Calu3 (cell line): ENCODE measurements at regions not wholly inside any gene's neighbourhood (a gene's known extent, or its start where the extent isn't known, plus 50 kb on each side); places are given as distances from the start of the nearest gene placed in this dataset.

ENCODE experiments used
- BruUV-seq: library from RNA; stranded (reverse); fragments of 400-500 nt; replicated peaks from 2 replicates; lab custom pipeline; 2021; lab: Mats Ljungman, UMichigan
- CTCF ChIA-PET: fragments of 300-600 bp; sonication (Branson Sonifier 250); formaldehyde crosslinking; loops from one replicate; lab custom pipeline; 2022; ENCODE audit warnings: antibody characterized with exemption; lab: Charles Lee
- DNase-seq: peaks from one replicate; pipeline ENCODE4 v3.0.0; 2022
- H3K27ac Mint-ChIP-seq: one replicate; pipeline ENCODE4 v1.8.0; 2022; ENCODE audit warnings: mixed read lengths; ENCODE audit not compliant: unreplicated experiment
- H3K27me3 Mint-ChIP-seq: one replicate; pipeline ENCODE4 v1.8.0; 2022; ENCODE audit warnings: mixed read lengths; ENCODE audit not compliant: unreplicated experiment
- H3K36me3 Mint-ChIP-seq: one replicate; pipeline ENCODE4 v1.8.0; 2022; ENCODE audit warnings: mild to moderate bottlenecking, moderate library complexity, mixed read lengths; ENCODE audit not compliant: insufficient read depth, unreplicated experiment
- H3K4me1 Mint-ChIP-seq: one replicate; pipeline ENCODE4 v1.8.0; 2022; ENCODE audit warnings: mild to moderate bottlenecking, low read depth, mixed read lengths; ENCODE audit not compliant: unreplicated experiment
- H3K4me3 Mint-ChIP-seq: one replicate; pipeline ENCODE4 v1.8.0; 2022; ENCODE audit warnings: mild to moderate bottlenecking, low read depth, moderate library complexity, mixed read lengths; ENCODE audit not compliant: unreplicated experiment
- H3K9me3 Mint-ChIP-seq: one replicate; pipeline ENCODE4 v1.8.0; 2022; ENCODE audit warnings: low read depth, mixed read lengths; ENCODE audit not compliant: unreplicated experiment
- intact Hi-C: fragments of 100-400 bp; cut with micrococcal nuclease; formaldehyde crosslinking; loops from one replicate; pipeline ENCODE4 v1.10.0; 2022; ENCODE audit not compliant: unreplicated experiment
- TF ChIP-seq, protein P1 (sequence below): fragments of 200-600 bp; IDR thresholded peaks from one replicate; pipeline ENCODE4 v1.8.0; 2022; ENCODE audit warnings: antibody characterized with exemption; ENCODE audit not compliant: unreplicated experiment

GRCh38 chr1:208541225-208541855, 297.2 kb upstream of the PLXNA2 start:
- H3K36me3 Mint-ChIP-seq = no peaks in the 10 kb centered on the region
- TF ChIP-seq, protein P1, sequence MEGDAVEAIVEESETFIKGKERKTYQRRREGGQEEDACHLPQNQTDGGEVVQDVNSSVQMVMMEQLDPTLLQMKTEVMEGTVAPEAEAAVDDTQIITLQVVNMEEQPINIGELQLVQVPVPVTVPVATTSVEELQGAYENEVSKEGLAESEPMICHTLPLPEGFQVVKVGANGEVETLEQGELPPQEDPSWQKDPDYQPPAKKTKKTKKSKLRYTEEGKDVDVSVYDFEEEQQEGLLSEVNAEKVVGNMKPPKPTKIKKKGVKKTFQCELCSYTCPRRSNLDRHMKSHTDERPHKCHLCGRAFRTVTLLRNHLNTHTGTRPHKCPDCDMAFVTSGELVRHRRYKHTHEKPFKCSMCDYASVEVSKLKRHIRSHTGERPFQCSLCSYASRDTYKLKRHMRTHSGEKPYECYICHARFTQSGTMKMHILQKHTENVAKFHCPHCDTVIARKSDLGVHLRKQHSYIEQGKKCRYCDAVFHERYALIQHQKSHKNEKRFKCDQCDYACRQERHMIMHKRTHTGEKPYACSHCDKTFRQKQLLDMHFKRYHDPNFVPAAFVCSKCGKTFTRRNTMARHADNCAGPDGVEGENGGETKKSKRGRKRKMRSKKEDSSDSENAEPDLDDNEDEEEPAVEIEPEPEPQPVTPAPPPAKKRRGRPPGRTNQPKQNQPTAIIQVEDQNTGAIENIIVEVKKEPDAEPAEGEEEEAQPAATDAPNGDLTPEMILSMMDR = no peak
- CTCF ChIA-PET = no interaction called here
- no peaks in the 10 kb centered on the region for H3K9me3 Mint-ChIP-seq
- no peaks in the 10 kb centered on the region for H3K4me1 Mint-ChIP-seq
- no peak overlapping the region for H3K4me3 Mint-ChIP-seq
- no peak overlapping the region for H3K27ac Mint-ChIP-seq
- peaks cover 81% of the 10 kb centered on the region for H3K27me3 Mint-ChIP-seq
- BruUV-seq = no TSS peak
- intact Hi-C loops = no loop called here
- DNase-seq = no peak

DNA sequence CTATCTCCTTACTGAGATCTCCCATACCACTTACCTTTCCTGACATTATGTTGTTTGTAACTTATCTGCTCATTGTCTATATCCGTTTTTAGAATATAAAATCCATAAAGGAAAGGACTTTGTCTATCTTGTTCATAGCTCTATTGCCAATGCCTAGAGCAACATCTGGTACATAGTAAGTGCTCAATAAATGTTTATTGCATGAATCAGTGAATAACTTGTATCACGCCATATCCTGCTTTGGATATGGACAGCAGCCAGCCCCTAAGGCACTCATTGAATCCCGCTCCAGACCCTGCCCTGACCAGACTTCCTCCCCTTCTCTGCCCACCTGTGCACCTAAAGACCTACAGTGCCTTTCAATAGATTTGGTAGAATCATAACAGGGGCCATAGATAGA, 298.1 kb upstream of the PLXNA2 start:
- Mint-ChIP-seq H3K4me3 (no peak overlapping the region), H3K4me1 (no peaks in the 10 kb centered on the region), H3K36me3 (no peaks in the 10 kb centered on the region), H3K27me3 (peaks cover 71% of the 10 kb centered on the region), H3K9me3 (no peaks in the 10 kb centered on the region), H3K27ac (no peak overlapping the region)
- no peak for DNase-seq
- CTCF ChIA-PET = no interaction called here
- intact Hi-C loops = no loop called here
- no TSS peak for BruUV-seq
- TF ChIP-seq, protein P1 = no peak

GRCh38 chr1:208544053-208544452, 299.9 kb upstream of the PLXNA2 start:
- Mint-ChIP-seq H3K9me3 (no peaks in the 10 kb centered on the region), H3K36me3 (no peaks in the 10 kb centered on the region), H3K4me3 (no peak overlapping the region), H3K27me3 (peaks cover 54% of the 10 kb centered on the region), H3K27ac (no peak overlapping the region), H3K4me1 (no peaks in the 10 kb centered on the region)
- DNase-seq = no peak
- no TSS peak for BruUV-seq
- TF ChIP-seq, protein P1 = no peak
- intact Hi-C loops = no loop called here
- CTCF ChIA-PET = interaction anchor here (0.6 kb wide), 1 partner anchor 805 kb away, joined by 8 read pairs; no protein-coding TSS in a partner anchor

DNA sequence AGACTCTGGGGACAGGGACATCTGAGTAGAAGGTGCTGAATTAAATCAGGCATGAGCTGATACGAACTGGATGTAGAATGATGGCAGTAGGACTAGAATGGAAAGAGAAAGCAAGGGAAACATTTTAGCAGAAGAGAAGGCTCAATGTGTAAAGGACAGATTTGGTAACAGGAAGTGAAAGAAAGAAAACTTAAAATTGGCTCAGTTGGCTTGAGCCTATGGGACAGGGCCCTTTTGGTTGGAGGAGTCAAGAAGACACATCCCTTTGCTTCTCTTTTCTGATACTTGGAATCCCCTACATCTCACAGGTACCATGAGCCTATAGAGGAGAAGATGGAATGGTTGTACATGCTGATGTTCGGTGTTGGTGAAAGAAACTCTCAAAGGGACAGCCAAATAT, 300.6 kb upstream of the PLXNA2 start:
- no TSS peak for BruUV-seq
- H3K4me3 Mint-ChIP-seq = no peak overlapping the region
- H3K4me1 Mint-ChIP-seq = no peaks in the 10 kb centered on the region
- intact Hi-C loops = no loop called here
- CTCF ChIA-PET = no interaction called here
- peaks cover 46% of the 10 kb centered on the region for H3K27me3 Mint-ChIP-seq
- no peaks in the 10 kb centered on the region for H3K36me3 Mint-ChIP-seq
- no peak overlapping the region for H3K27ac Mint-ChIP-seq
- no peaks in the 10 kb centered on the region for H3K9me3 Mint-ChIP-seq
- no peak for DNase-seq
- TF ChIP-seq, protein P1 = no peak
